Smooth muscle cell (in vitro differentiated cells): ENCODE measurements at regions not wholly inside any gene's neighbourhood (a gene's known extent, or its start where the extent isn't known, plus 50 kb on each side); places are given as distances from the start of the nearest gene placed in this dataset.
A peak's percentile ranks its signal among the peaks of the same experiment; 100 is the strongest.

ENCODE experiments used
- DNase-seq: peaks from one replicate; lab custom pipeline; 2025; ENCODE audit not compliant: unreplicated experiment; lab: John Stamatoyannopoulos, UW
- H2AFZ ChIP-seq: fragments of 200-600 bp; sonication (generic); 2 replicates; pipeline ENCODE4 v1.6.0; 2016; ENCODE audit warnings: antibody characterized with exemption, low read depth, mild to moderate bottlenecking
- H3F3A ChIP-seq: fragments of 200-600 bp; sonication (generic); 2 replicates; pipeline ENCODE4 v1.6.0; 2017; ENCODE audit warnings: antibody characterized with exemption, low read depth
- H3K27ac ChIP-seq: fragments of 200-600 bp; sonication (generic); 2 replicates; pipeline ENCODE4 v1.5.1; 2016; ENCODE audit warnings: low read depth, mild to moderate bottlenecking
- H3K27me3 ChIP-seq: fragments of 200-600 bp; sonication (generic); 2 replicates; pipeline ENCODE4 v1.6.1; 2016; ENCODE audit warnings: low read depth, mild to moderate bottlenecking
- H3K36me3 ChIP-seq: fragments of 200-600 bp; sonication (generic); 2 replicates; pipeline ENCODE4 v1.5.1; 2016; ENCODE audit warnings: low read depth
- H3K4me1 ChIP-seq: fragments of 200-600 bp; sonication (generic); 2 replicates; pipeline ENCODE4 v1.5.1; 2016; ENCODE audit warnings: low read depth
- H3K4me2 ChIP-seq: fragments of 200-600 bp; sonication (generic); 2 replicates; pipeline ENCODE4 v1.6.0; 2016; ENCODE audit warnings: mild to moderate bottlenecking
- H3K4me3 ChIP-seq: fragments of 200-600 bp; sonication (generic); 2 replicates; pipeline ENCODE4 v1.5.1; 2016; ENCODE audit warnings: mild to moderate bottlenecking
- H3K79me2 ChIP-seq: fragments of 200-600 bp; sonication (generic); 2 replicates; pipeline ENCODE4 v1.6.0; 2016; ENCODE audit warnings: low read depth, mild to moderate bottlenecking
- H3K9ac ChIP-seq: fragments of 200-600 bp; sonication (generic); 2 replicates; pipeline ENCODE4 v1.6.0; 2016; ENCODE audit warnings: low read depth
- H3K9me3 ChIP-seq: fragments of 200-600 bp; sonication (generic); replicated peaks from 2 replicates; pipeline ENCODE4 v1.5.1; 2016; ENCODE audit warnings: low read depth
- H4K20me1 ChIP-seq: fragments of 200-600 bp; sonication (generic); 2 replicates; pipeline ENCODE4 v1.6.0; 2016; ENCODE audit warnings: low read depth
- WGBS: methylation state at CpG from one replicate; pipeline ENCODE4 v1.1.7; 2016; ENCODE audit warnings: low lambda C conversion rate; 5-methylcytosine and 5-hydroxymethylcytosine counted together
- TF ChIP-seq, protein P1 (sequence below): fragments of 200-600 bp; sonication (generic); IDR thresholded peaks from 2 replicates; pipeline ENCODE4 v1.5.1; 2017; ENCODE audit warnings: borderline replicate concordance, mild to moderate bottlenecking, antibody characterized with exemption; ENCODE audit not compliant: insufficient read depth, poor library complexity, severe bottlenecking

DNA sequence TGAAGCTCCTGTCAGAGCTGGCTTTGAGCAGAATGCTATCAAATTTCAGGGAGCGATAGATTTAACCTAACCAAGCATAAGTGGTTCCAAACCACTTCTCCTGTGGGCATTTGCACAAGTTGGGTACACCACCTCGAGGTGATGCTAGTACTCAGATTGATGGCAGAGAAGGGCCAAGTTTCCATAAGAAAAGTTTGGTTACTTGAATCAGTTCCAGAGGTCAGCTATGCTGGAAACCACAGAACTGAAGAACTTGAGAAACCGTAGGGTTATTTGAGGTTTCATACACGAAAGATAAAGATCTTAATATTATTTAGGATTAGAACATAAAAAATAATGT, 238.2 kb upstream of the SOX11 start:
- no peaks in the 10 kb centered on the region for H3K4me1 ChIP-seq
- H3K27ac ChIP-seq = no peak overlapping the region
- peak overlapping the region; percentile 33 for H3K4me2 ChIP-seq
- H3K27me3 ChIP-seq = no peaks in the 10 kb centered on the region
- no peak overlapping the region for H3K9ac ChIP-seq
- TF ChIP-seq, protein P1, sequence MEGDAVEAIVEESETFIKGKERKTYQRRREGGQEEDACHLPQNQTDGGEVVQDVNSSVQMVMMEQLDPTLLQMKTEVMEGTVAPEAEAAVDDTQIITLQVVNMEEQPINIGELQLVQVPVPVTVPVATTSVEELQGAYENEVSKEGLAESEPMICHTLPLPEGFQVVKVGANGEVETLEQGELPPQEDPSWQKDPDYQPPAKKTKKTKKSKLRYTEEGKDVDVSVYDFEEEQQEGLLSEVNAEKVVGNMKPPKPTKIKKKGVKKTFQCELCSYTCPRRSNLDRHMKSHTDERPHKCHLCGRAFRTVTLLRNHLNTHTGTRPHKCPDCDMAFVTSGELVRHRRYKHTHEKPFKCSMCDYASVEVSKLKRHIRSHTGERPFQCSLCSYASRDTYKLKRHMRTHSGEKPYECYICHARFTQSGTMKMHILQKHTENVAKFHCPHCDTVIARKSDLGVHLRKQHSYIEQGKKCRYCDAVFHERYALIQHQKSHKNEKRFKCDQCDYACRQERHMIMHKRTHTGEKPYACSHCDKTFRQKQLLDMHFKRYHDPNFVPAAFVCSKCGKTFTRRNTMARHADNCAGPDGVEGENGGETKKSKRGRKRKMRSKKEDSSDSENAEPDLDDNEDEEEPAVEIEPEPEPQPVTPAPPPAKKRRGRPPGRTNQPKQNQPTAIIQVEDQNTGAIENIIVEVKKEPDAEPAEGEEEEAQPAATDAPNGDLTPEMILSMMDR = no peak
- no peaks in the 10 kb centered on the region for H4K20me1 ChIP-seq
- no peak overlapping the region for H3K4me3 ChIP-seq
- no peaks in the 10 kb centered on the region for H3F3A ChIP-seq
- WGBS = 52% methylated on average over 4 of the region's 4 CpGs
- H3K36me3 ChIP-seq = no peaks in the 10 kb centered on the region
- H2AFZ ChIP-seq = no peak overlapping the region
- no peaks in the 10 kb centered on the region for H3K9me3 ChIP-seq
- no peaks in the 10 kb centered on the region for H3K79me2 ChIP-seq
- DNase-seq = no peak

DNA sequence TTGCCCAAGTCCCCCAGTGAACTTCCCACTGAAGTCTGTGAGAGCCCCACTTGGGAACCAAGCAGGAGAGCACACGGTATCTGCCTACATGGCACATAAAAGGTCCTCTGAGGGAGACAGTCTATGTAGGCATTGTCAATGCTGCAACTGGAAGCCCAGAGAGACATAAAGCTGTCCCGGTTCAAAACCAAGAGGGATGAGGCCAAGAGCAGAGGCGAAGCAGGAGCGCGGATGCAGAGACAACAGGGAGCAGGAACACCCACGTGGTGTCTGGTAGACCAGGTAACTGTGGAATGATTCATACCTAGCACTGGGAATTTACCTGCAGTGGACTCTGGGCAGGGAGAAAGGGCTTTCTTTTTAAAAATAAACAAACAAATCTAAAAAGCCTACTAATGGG, 233.1 kb upstream of the SOX11 start:
- 82% methylated on average over 6 of the region's 6 CpGs for WGBS

DNA sequence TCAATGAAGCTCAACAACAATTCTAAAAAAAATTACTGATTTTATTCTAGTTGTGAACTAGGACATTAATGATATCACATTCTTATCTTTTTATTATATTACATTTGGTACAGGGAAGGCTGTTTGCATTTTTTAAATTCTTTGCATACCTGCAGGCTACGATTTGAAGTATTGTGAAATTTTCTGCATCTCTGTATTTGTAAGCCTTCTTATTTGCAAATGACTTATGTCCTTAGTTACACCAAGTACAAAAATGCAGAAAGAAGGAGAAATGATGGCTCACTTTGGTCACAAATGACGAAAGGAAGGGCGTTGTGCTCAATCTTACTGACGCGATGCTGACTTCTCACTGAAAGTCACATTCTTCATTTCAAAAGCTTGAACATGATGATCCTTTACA, 227.5 kb upstream of the SOX11 start:
- DNase-seq = no peak
- Histone ChIP-seq H2AFZ (no peak overlapping the region), H3K4me1 (no peaks in the 10 kb centered on the region), H4K20me1 (no peaks in the 10 kb centered on the region), H3K9me3 (no peaks in the 10 kb centered on the region), H3K36me3 (no peaks in the 10 kb centered on the region), H3K27me3 (peaks cover 64% of the 10 kb centered on the region), H3K27ac (no peak overlapping the region), H3K9ac (no peak overlapping the region), H3K79me2 (no peaks in the 10 kb centered on the region), H3K4me3 (no peak overlapping the region), H3K4me2 (no peak overlapping the region), H3F3A (no peaks in the 10 kb centered on the region)
- TF ChIP-seq, protein P1 = no peak
- 83% methylated on average over 5 of the region's 5 CpGs for WGBS

More for the DNA sequence above, 233.1 kb upstream of the SOX11 start:
- H3K27ac ChIP-seq = no peak overlapping the region
- no peak for DNase-seq
- no peak overlapping the region for H3K4me2 ChIP-seq
- TF ChIP-seq, protein P1 = no peak
- no peaks in the 10 kb centered on the region for H3K36me3 ChIP-seq
- H3K4me1 ChIP-seq = no peaks in the 10 kb centered on the region
- H3K79me2 ChIP-seq = no peaks in the 10 kb centered on the region
- no peak overlapping the region for H3K9ac ChIP-seq
- H3K27me3 ChIP-seq = peaks cover 32% of the 10 kb centered on the region
- no peaks in the 10 kb centered on the region for H3F3A ChIP-seq
- H4K20me1 ChIP-seq = no peaks in the 10 kb centered on the region
- no peaks in the 10 kb centered on the region for H3K9me3 ChIP-seq
- H2AFZ ChIP-seq = no peak overlapping the region
- no peak overlapping the region for H3K4me3 ChIP-seq

DNA sequence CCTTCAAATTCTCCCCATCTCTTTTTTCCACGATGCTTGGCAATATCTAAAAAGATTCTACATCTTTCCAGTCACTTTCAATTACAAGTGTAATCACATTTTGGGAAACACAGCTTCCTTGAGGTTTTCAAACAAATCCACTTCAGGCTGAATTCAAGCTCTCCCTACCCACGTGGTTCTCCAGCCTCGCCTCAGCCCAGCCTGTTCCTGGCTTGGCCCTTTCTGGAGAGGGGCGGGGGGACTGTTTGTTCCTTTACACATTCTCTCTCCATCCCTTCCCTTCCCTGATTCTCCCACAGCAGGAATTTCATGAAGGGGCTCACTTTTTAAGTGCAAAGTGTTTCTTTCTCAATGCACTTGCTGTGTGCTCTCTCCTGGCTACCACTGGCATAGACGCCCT, 226.3 kb upstream of the SOX11 start:
- H3K4me3 ChIP-seq = no peak overlapping the region
- H3K9me3 ChIP-seq = no peaks in the 10 kb centered on the region
- H3K36me3 ChIP-seq = no peaks in the 10 kb centered on the region
- no peak overlapping the region for H3K9ac ChIP-seq
- H3K27ac ChIP-seq = no peak overlapping the region
- WGBS = 66% methylated on average over 5 of the region's 5 CpGs
- TF ChIP-seq, protein P1 = no peak
- DNase-seq = no peak
- no peaks in the 10 kb centered on the region for H3F3A ChIP-seq
- peaks cover 60% of the 10 kb centered on the region for H3K27me3 ChIP-seq
- no peak overlapping the region for H2AFZ ChIP-seq
- H3K79me2 ChIP-seq = no peaks in the 10 kb centered on the region
- no peaks in the 10 kb centered on the region for H3K4me1 ChIP-seq
- H4K20me1 ChIP-seq = no peaks in the 10 kb centered on the region
- H3K4me2 ChIP-seq = no peak overlapping the region
